ENCODE measurements at regions not wholly inside any gene's neighbourhood (a gene's known extent, or its start where the extent isn't known, plus 50 kb on each side); places are given as distances from the start of the nearest gene placed in this dataset.

GRCh38 chr2:144165599-144166250, 354.2 kb downstream of the ZEB2 start:
- Histone ChIP-seq H3K79me2 (ENCODE audit: low read length) (0 out of 2 replicates have a peak, but pooled peaks cover 2% of the 10 kb centered on the region), H3K27ac (ENCODE audit: low read length) (no peak overlapping the region), H2AFZ (ENCODE audit: low read length) (no peak overlapping the region), H3K4me2 (ENCODE audit: low read depth, low read length, poor library complexity, severe bottlenecking) (no peak overlapping the region), H3K27me3 (ENCODE audit: low read length) (no peaks in the 10 kb centered on the region), H3K4me3 (ENCODE audit: low read length) (no peak overlapping the region), H3K9ac (ENCODE audit: low read length) (no peak overlapping the region), H3K36me3 (ENCODE audit: insufficient read depth, low read length) (no peaks in the 10 kb centered on the region), H3K4me1 (ENCODE audit: low read length) (peaks cover 6% of the 10 kb centered on the region), H3K9me3 (ENCODE audit: low read length) (no peaks in the 10 kb centered on the region), H3K9me2 (replicated peaks; ENCODE audit: insufficient read depth, low read length) (no peaks in the 10 kb centered on the region), H4K20me1 (ENCODE audit: insufficient read depth, low read depth, low read length) (no peaks in the 10 kb centered on the region)
- DNase-seq = no peak

- no peak overlapping the region for H3K4me2 ChIP-seq (ENCODE audit: low read depth, low read length, poor library complexity, severe bottlenecking)
- no peak overlapping the region for H3K27ac ChIP-seq (ENCODE audit: low read length)
- H3K9me3 ChIP-seq (ENCODE audit: low read length) = no peaks in the 10 kb centered on the region
- no peaks in the 10 kb centered on the region for H3K9me2 ChIP-seq (replicated peaks; ENCODE audit: insufficient read depth, low read length)
- no peak overlapping the region for H2AFZ ChIP-seq (ENCODE audit: low read length)
- H3K4me1 ChIP-seq (ENCODE audit: low read length) = peaks cover 10% of the 10 kb centered on the region
- H3K4me3 ChIP-seq (ENCODE audit: low read length) = no peak overlapping the region
- peaks cover 5% of the 10 kb centered on the region; the same call in 1 of the 2 replicates for H3K79me2 ChIP-seq (ENCODE audit: low read length)
- no peaks in the 10 kb centered on the region for H3K27me3 ChIP-seq (ENCODE audit: low read length)
- no peaks in the 10 kb centered on the region for H4K20me1 ChIP-seq (ENCODE audit: insufficient read depth, low read depth, low read length)
- H3K9ac ChIP-seq (ENCODE audit: low read length) = no peak overlapping the region
- H3K36me3 ChIP-seq (ENCODE audit: insufficient read depth, low read length) = no peaks in the 10 kb centered on the region
- DNase-seq = no peak
These were observed 356.3 kb downstream of the ZEB2 start for GRCh38 chr2:144163592-144163991.

GRCh38 chr2:144162652-144163051, 357.3 kb downstream of the ZEB2 start:
- Histone ChIP-seq H3K4me1 (ENCODE audit: low read length) (peaks cover 15% of the 10 kb centered on the region), H3K36me3 (ENCODE audit: insufficient read depth, low read length) (no peaks in the 10 kb centered on the region), H3K79me2 (ENCODE audit: low read length) (peaks cover 11% of the 10 kb centered on the region), H4K20me1 (ENCODE audit: insufficient read depth, low read depth, low read length) (no peaks in the 10 kb centered on the region), H3K27ac (ENCODE audit: low read length) (no peak overlapping the region), H3K9me2 (replicated peaks; ENCODE audit: insufficient read depth, low read length) (no peaks in the 10 kb centered on the region), H2AFZ (ENCODE audit: low read length) (no peak overlapping the region), H3K27me3 (ENCODE audit: low read length) (no peaks in the 10 kb centered on the region), H3K9me3 (ENCODE audit: low read length) (no peaks in the 10 kb centered on the region), H3K4me2 (ENCODE audit: low read depth, low read length, poor library complexity, severe bottlenecking) (no peak overlapping the region), H3K9ac (ENCODE audit: low read length) (no peak overlapping the region), H3K4me3 (ENCODE audit: low read length) (no peak overlapping the region)
- DNase-seq = peak; percentile 74

- Histone ChIP-seq H3K27me3 (ENCODE audit: low read length) (no peaks in the 10 kb centered on the region), H4K20me1 (ENCODE audit: insufficient read depth, low read depth, low read length) (no peaks in the 10 kb centered on the region), H3K36me3 (ENCODE audit: insufficient read depth, low read length) (no peaks in the 10 kb centered on the region), H3K27ac (ENCODE audit: low read length) (no peak overlapping the region), H3K4me3 (ENCODE audit: low read length) (no peak overlapping the region), H3K9me3 (ENCODE audit: low read length) (no peaks in the 10 kb centered on the region), H3K4me2 (ENCODE audit: low read depth, low read length, poor library complexity, severe bottlenecking) (no peak overlapping the region), H3K9me2 (replicated peaks; ENCODE audit: insufficient read depth, low read length) (no peaks in the 10 kb centered on the region), H3K79me2 (ENCODE audit: low read length) (peaks cover 11% of the 10 kb centered on the region), H3K4me1 (ENCODE audit: low read length) (peaks cover 25% of the 10 kb centered on the region), H2AFZ (ENCODE audit: low read length) (no peak overlapping the region), H3K9ac (ENCODE audit: low read length) (no peak overlapping the region)
- DNase-seq = no peak
These were observed 358.9 kb downstream of the ZEB2 start for GRCh38 chr2:144161061-144161460.

GRCh38 chr2:144159240-144159639, 360.7 kb downstream of the ZEB2 start:
- Histone ChIP-seq H3K9ac (ENCODE audit: low read length) (no peak overlapping the region), H3K4me2 (ENCODE audit: low read depth, low read length, poor library complexity, severe bottlenecking) (no peak overlapping the region), H3K79me2 (ENCODE audit: low read length) (peaks cover 11% of the 10 kb centered on the region), H3K4me1 (ENCODE audit: low read length) (peaks cover 25% of the 10 kb centered on the region), H4K20me1 (ENCODE audit: insufficient read depth, low read depth, low read length) (no peaks in the 10 kb centered on the region), H3K4me3 (ENCODE audit: low read length) (no peak overlapping the region), H3K9me2 (replicated peaks; ENCODE audit: insufficient read depth, low read length) (no peaks in the 10 kb centered on the region), H3K36me3 (ENCODE audit: insufficient read depth, low read length) (no peaks in the 10 kb centered on the region), H3K27me3 (ENCODE audit: low read length) (no peaks in the 10 kb centered on the region), H2AFZ (ENCODE audit: low read length) (no peak overlapping the region), H3K9me3 (ENCODE audit: low read length) (no peaks in the 10 kb centered on the region), H3K27ac (ENCODE audit: low read length) (no peak overlapping the region)
- peak; percentile 56 for DNase-seq

- Histone ChIP-seq H3K4me1 (ENCODE audit: low read length) (peaks cover 22% of the 10 kb centered on the region), H3K27ac (ENCODE audit: low read length) (no peak overlapping the region), H3K9me3 (ENCODE audit: low read length) (no peaks in the 10 kb centered on the region), H4K20me1 (ENCODE audit: insufficient read depth, low read depth, low read length) (no peaks in the 10 kb centered on the region), H3K9me2 (replicated peaks; ENCODE audit: insufficient read depth, low read length) (no peaks in the 10 kb centered on the region), H3K27me3 (ENCODE audit: low read length) (no peaks in the 10 kb centered on the region), H3K9ac (ENCODE audit: low read length) (no peak overlapping the region), H2AFZ (ENCODE audit: low read length) (no peak overlapping the region), H3K36me3 (ENCODE audit: insufficient read depth, low read length) (no peaks in the 10 kb centered on the region), H3K4me3 (ENCODE audit: low read length) (no peak overlapping the region), H3K4me2 (ENCODE audit: low read depth, low read length, poor library complexity, severe bottlenecking) (no peak overlapping the region), H3K79me2 (ENCODE audit: low read length) (peaks cover 8% of the 10 kb centered on the region)
- no peak for DNase-seq
These were observed 361.8 kb downstream of the ZEB2 start for GRCh38 chr2:144158096-144158495.

GRCh38 chr2:144156736-144157640, 362.9 kb downstream of the ZEB2 start:
- H3K79me2 ChIP-seq (ENCODE audit: low read length) = peaks cover 11% of the 10 kb centered on the region
- H4K20me1 ChIP-seq (ENCODE audit: insufficient read depth, low read depth, low read length) = no peaks in the 10 kb centered on the region
- H3K27ac ChIP-seq (ENCODE audit: low read length) = no peak overlapping the region
- H3K4me3 ChIP-seq (ENCODE audit: low read length) = no peak overlapping the region
- no peaks in the 10 kb centered on the region for H3K9me2 ChIP-seq (replicated peaks; ENCODE audit: insufficient read depth, low read length)
- no peaks in the 10 kb centered on the region for H3K36me3 ChIP-seq (ENCODE audit: insufficient read depth, low read length)
- no peak overlapping the region for H3K9ac ChIP-seq (ENCODE audit: low read length)
- peaks cover 30% of the 10 kb centered on the region for H3K4me1 ChIP-seq (ENCODE audit: low read length)
- H3K9me3 ChIP-seq (ENCODE audit: low read length) = no peaks in the 10 kb centered on the region
- no peaks in the 10 kb centered on the region for H3K27me3 ChIP-seq (ENCODE audit: low read length)
- DNase-seq = no peak
- H3K4me2 ChIP-seq (ENCODE audit: low read depth, low read length, poor library complexity, severe bottlenecking) = no peak overlapping the region
- H2AFZ ChIP-seq (ENCODE audit: low read length) = no peak overlapping the region

- Histone ChIP-seq H3K9me3 (ENCODE audit: low read length) (no peaks in the 10 kb centered on the region), H3K27me3 (ENCODE audit: low read length) (no peaks in the 10 kb centered on the region), H3K27ac (ENCODE audit: low read length) (no peak overlapping the region), H3K9me2 (replicated peaks; ENCODE audit: insufficient read depth, low read length) (no peaks in the 10 kb centered on the region), H3K9ac (ENCODE audit: low read length) (no peak overlapping the region), H3K4me3 (ENCODE audit: low read length) (no peak overlapping the region), H2AFZ (ENCODE audit: low read length) (no peak overlapping the region), H3K4me2 (ENCODE audit: low read depth, low read length, poor library complexity, severe bottlenecking) (no peak overlapping the region), H3K4me1 (ENCODE audit: low read length) (peaks cover 38% of the 10 kb centered on the region), H3K79me2 (ENCODE audit: low read length) (peaks cover 16% of the 10 kb centered on the region), H4K20me1 (ENCODE audit: insufficient read depth, low read depth, low read length) (no peaks in the 10 kb centered on the region), H3K36me3 (ENCODE audit: insufficient read depth, low read length) (no peaks in the 10 kb centered on the region)
- no peak for DNase-seq
These were observed 365.7 kb downstream of the ZEB2 start for GRCh38 chr2:144154205-144154604.
